Upper lobe of left lung (tissue), 4 donors: ENCODE measurements at regions not wholly inside any gene's neighbourhood (a gene's known extent, or its start where the extent isn't known, plus 50 kb on each side); places are given as distances from the start of the nearest gene placed in this dataset.

Source experiments
- CTCF ChIP-seq, 6 experiments: fragments of 450-650 bp in 4 of 6; fragments of 200-600 bp in 2 of 6; sonication (generic) in 2 of 6; IDR thresholded peaks; one replicate each; pipeline ENCODE4 v1.5.1; 2016 to 2019; ENCODE audit warnings: antibody characterized with exemption in 6 of 6
- EP300 ChIP-seq, 4 donors: sonication (generic); formaldehyde crosslinking; IDR thresholded peaks; one replicate each; pipeline ENCODE4 v1.5.1; 2017; ENCODE audit warnings: antibody characterized with exemption in 4 of 4, control low read depth in 2 of 4
- POLR2AphosphoS5 ChIP-seq, 2 donors: sonication (generic); formaldehyde crosslinking; IDR thresholded peaks; one replicate each; pipeline ENCODE4 v1.5.1; 2017; ENCODE audit warnings: antibody characterized with exemption in 2 of 2

DNA sequence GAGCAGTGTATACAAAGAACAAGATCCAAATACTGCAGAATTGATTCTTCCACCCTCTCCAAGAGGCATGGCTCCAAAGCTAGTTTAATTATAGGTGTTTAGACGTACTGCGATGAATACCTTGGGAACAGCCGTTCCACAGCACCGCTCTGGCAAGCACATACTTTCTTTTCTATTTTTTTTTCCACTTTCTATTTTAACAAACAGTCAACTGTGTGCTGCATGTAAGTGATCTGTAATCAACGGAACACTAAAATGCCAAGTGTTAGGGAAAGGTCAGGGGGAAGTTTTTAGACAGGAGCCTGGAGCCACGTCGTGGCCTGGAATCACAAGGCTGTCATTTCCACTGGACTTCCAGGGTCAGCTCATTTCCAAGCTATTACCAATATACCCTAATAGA, 486.4 kb upstream of the DAB1 start:
- TF ChIP-seq CTCF (IDR thresholded peaks at IDR 0.05) (no peak), EP300 (IDR thresholded peaks at IDR 0.05) (no peak), POLR2AphosphoS5 (IDR thresholded peaks at IDR 0.05) (no peak)
